Activated CD8-positive, alpha-beta memory T cell treated with anti-CD3 and anti-CD28 coated beads, Interleukin-2, amount 50 U/mL, for 24 hours (primary cell): ENCODE measurements at regions not wholly inside any gene's neighbourhood (a gene's known extent, or its start where the extent isn't known, plus 50 kb on each side); places are given as distances from the start of the nearest gene placed in this dataset.

Experiments used
- DNase-seq: peaks from one replicate; pipeline ENCODE4 v3.0.0-alpha.2; 2020; ENCODE audit errors: extremely low read depth

DNA sequence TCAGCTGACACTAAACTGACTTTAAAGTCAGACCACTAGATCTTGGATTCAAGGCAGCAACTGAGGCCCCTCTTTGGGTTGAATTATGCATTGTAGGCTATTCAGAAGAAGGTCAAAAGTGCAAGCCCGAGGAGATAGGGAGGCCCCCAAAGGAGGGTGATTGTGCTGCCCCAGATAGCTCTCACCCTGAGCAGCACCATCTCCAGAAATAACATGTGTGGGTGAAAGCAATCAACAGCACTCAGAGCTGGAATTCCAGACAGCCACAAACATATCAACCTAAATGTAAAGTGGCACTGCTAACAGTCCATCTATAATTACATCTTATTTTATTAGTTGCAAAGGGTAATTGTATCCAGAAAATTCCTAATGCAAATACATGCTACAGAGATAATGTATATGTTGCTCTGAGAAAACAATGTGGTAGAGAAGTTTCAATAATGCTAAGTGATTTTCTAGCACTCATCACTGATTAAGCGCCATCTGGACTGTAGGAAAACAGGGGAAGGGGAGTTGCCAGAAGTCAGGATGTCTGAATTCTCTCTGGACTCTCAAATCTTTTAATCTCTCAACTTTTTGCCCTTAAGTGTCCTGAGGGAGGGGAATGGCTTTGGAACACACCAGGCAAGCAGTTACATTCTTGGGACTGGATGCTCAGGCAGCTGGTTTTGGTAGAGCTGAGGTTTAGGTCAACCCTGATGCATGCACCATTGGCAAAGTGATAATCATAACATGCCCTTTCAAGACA lies 61.8 kb upstream of the SFRP2 start:
- DNase-seq = no peak

DNA sequence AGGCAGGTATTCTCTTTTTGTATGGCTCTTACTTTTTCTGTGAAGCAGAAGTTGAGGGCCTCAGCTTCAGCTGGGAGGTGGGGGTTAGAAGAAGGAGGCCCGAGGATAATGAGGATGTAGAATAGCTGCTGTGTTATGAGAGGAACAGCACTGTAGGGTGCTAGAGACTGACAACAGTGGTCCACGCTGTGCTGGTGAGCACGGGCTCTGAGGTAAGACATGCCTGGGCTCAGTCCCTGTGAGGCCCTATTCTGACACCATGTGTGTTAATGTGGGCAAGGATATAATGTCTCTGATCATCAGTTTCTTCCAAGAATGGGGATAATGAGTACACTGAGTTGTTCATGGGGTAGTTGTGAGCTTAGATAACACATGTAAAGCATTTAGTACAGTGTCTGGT lies 55.3 kb upstream of the SFRP2 start:
- no peak for DNase-seq
